ENCODE measurements at regions not wholly inside any gene's neighbourhood (a gene's known extent, or its start where the extent isn't known, plus 50 kb on each side); places are given as distances from the start of the nearest gene placed in this dataset.

GRCh38 chr13:60328073-60328472 lies 68.9 kb upstream of the TDRD3 start:
- no peak for TF ChIP-seq EZH2 (optimal IDR thresholded peaks at IDR 0.05; ENCODE audit: low read depth, low read length)
- no peak for TF ChIP-seq CTCF (IDR thresholded peaks at IDR 0.05; ENCODE audit: low read length)
- no peak for TF ChIP-seq EZH2phosphoT487 (IDR thresholded peaks at IDR 0.05; ENCODE audit: low read length)

Data from MM.1S (cell line).